Suprapubic skin (tissue), 4 donors: ENCODE measurements at regions not wholly inside any gene's neighbourhood (a gene's known extent, or its start where the extent isn't known, plus 50 kb on each side); places are given as distances from the start of the nearest gene placed in this dataset.

Source experiments
- DNase-seq, 2 donors: peaks; one replicate each; pipeline ENCODE4 v3.0.0-alpha.2; 2019; ENCODE audit warnings: low spot score in 2 of 2
- H3K27ac ChIP-seq: fragments of 200-600 bp; sonication (generic); one replicate; pipeline ENCODE4 v1.5.1; 2019
- H3K27me3 ChIP-seq: fragments of 200-600 bp; sonication (generic); one replicate; pipeline ENCODE4 v1.5.1; 2019
- H3K36me3 ChIP-seq: fragments of 200-600 bp; sonication (generic); one replicate; pipeline ENCODE4 v1.5.1; 2019
- H3K4me1 ChIP-seq: fragments of 200-600 bp; sonication (generic); one replicate; pipeline ENCODE4 v1.5.1; 2019
- H3K4me3 ChIP-seq: fragments of 200-600 bp; sonication (generic); one replicate; pipeline ENCODE4 v1.5.1; 2019; ENCODE audit warnings: mild to moderate bottlenecking
- H3K9me3 ChIP-seq: fragments of 200-600 bp; sonication (generic); one replicate; pipeline ENCODE4 v1.5.1; 2019
- EP300 ChIP-seq: sonication (generic); formaldehyde crosslinking; IDR thresholded peaks from one replicate; pipeline ENCODE4 v1.6.1; 2017; ENCODE audit warnings: antibody characterized with exemption
- POLR2A ChIP-seq, 2 donors: fragments of 450-650 bp; IDR thresholded peaks; one replicate each; pipeline ENCODE4 v1.6.1; 2017; ENCODE audit warnings: antibody characterized with exemption in 2 of 2, mild to moderate bottlenecking in 2 of 2, moderate library complexity in 2 of 2
- POLR2AphosphoS5 ChIP-seq, 3 donors: sonication (generic); formaldehyde crosslinking; IDR thresholded peaks; one replicate each; pipeline ENCODE4 v1.6.1; 2017; ENCODE audit warnings: antibody characterized with exemption in 3 of 3
- WGBS: methylation state at CpG from one replicate; pipeline ENCODE4 v1.1.5; 2018; 5-methylcytosine and 5-hydroxymethylcytosine counted together
- TF ChIP-seq, protein P1 (sequence below), 2 donors: fragments of 200-600 bp in 1 of 2; fragments of 450-650 bp in 1 of 2; sonication (generic) in 1 of 2; IDR thresholded peaks; one replicate each; pipeline ENCODE4 v1.5.1; 2016 to 2019; ENCODE audit warnings: antibody characterized with exemption in 2 of 2, mild to moderate bottlenecking in 1 of 2, moderate library complexity in 1 of 2

DNA sequence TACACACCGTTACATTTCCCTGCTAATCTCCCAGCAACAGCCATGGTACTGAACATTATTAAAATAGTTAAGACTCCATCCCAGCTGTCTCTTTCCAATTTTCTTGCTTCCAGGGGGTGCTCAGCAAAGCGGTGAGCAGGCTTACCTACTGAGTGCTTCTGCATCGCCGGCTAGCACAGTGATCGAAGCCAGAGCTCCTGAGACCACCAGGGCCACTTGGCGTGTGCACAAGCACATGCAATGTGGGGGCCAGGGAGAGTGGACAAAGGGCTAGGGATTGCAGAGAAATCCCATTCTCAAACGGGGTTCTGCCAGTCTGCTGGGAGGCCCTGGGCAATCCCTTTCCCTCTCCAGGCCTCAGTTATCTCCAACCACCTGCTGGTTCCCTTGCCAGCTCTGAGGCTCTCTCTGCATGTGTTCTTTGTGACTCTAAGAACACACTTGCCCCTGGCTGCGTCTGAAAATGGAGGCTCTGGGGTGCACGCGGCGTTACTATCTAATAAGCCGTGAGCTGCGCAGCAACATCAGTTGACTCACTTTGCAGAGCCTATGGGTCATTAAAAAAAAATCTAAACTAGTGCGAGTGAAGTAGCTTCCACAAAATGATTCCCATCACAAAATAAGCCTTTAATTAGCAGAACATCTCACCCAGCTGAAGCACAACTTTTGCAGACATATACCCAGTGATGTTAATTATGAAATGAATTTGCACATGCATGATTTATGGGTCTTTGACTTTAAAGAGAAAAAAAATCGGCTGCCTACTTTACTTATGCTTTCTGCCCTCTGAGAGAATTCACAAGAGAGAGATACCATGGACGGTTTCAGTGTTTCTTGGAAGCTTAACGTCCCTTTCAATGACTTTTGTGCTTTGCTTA lies 271.5 kb downstream of the TLE3 start:
- DNase-seq: no peak
- H3K27ac ChIP-seq: no peak overlapping the region
- no peak for TF ChIP-seq POLR2A (IDR thresholded peaks at IDR 0.05)
- no peak for TF ChIP-seq EP300
- TF ChIP-seq, protein P1, sequence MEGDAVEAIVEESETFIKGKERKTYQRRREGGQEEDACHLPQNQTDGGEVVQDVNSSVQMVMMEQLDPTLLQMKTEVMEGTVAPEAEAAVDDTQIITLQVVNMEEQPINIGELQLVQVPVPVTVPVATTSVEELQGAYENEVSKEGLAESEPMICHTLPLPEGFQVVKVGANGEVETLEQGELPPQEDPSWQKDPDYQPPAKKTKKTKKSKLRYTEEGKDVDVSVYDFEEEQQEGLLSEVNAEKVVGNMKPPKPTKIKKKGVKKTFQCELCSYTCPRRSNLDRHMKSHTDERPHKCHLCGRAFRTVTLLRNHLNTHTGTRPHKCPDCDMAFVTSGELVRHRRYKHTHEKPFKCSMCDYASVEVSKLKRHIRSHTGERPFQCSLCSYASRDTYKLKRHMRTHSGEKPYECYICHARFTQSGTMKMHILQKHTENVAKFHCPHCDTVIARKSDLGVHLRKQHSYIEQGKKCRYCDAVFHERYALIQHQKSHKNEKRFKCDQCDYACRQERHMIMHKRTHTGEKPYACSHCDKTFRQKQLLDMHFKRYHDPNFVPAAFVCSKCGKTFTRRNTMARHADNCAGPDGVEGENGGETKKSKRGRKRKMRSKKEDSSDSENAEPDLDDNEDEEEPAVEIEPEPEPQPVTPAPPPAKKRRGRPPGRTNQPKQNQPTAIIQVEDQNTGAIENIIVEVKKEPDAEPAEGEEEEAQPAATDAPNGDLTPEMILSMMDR (IDR thresholded peaks at IDR 0.05): no peak
- TF ChIP-seq POLR2AphosphoS5 (IDR thresholded peaks at IDR 0.05): no peak
- 78% methylated on average over 17 of the region's 17 CpGs for WGBS
- H3K36me3 ChIP-seq: no peaks in the 10 kb centered on the region
- H3K4me1 ChIP-seq: no peaks in the 10 kb centered on the region
- no peaks in the 10 kb centered on the region for H3K27me3 ChIP-seq
- H3K4me3 ChIP-seq: no peak overlapping the region
- no peaks in the 10 kb centered on the region for H3K9me3 ChIP-seq

DNA sequence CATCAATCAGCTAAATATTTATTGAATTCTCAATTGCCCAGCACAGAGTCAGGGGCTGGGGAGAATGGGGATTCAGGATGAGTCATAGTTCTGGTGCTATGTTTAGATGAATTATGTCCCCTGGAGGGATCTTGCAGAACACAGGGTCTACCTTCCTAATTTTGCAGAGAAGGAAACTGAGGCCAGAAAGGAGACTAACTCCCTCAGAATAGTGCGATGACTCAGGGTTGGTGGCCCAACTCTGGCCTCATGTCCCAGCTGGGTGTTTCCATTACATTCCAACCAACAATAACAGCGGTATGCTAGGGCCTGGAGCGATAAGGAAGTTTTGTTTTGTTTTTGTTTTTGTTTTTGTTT lies 270.9 kb downstream of the TLE3 start:
- 78% methylated on average over 3 of the region's 3 CpGs for WGBS
- TF ChIP-seq POLR2AphosphoS5 (IDR thresholded peaks at IDR 0.05) (no peak), POLR2A (IDR thresholded peaks at IDR 0.05) (no peak), EP300 (no peak)
- TF ChIP-seq, protein P1 (IDR thresholded peaks at IDR 0.05): no peak
- no peak overlapping the region for H3K4me3 ChIP-seq
- H3K36me3 ChIP-seq: no peaks in the 10 kb centered on the region
- H3K27ac ChIP-seq: no peak overlapping the region
- no peaks in the 10 kb centered on the region for H3K9me3 ChIP-seq
- H3K27me3 ChIP-seq: no peaks in the 10 kb centered on the region
- DNase-seq: no peak
- no peaks in the 10 kb centered on the region for H3K4me1 ChIP-seq

DNA sequence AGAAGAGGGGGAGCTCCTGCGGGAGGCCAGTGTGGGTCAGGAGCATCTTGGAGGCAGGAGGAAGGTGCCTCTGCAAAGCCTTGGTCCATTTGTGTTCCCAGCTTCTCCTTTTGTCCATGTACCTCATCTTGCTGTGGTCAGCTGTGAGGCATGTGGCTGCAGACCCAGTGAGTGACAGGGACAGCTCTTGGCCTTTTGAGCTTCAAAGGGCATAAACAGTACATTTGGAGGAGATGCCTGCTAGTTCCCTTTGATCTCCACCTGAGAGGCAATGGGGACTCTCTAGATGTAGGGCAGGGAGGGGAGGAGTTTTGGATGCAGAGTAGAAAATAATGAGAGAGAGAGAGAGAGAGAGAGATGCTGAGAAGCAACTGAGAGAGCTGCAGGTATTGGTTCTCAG lies 270.0 kb downstream of the TLE3 start:
- H3K27me3 ChIP-seq: no peaks in the 10 kb centered on the region
- H3K36me3 ChIP-seq: no peaks in the 10 kb centered on the region
- TF ChIP-seq, protein P1 (IDR thresholded peaks at IDR 0.05): no peak
- no peak for TF ChIP-seq POLR2AphosphoS5 (IDR thresholded peaks at IDR 0.05)
- TF ChIP-seq EP300: no peak
- TF ChIP-seq POLR2A (IDR thresholded peaks at IDR 0.05): no peak
- H3K9me3 ChIP-seq: no peaks in the 10 kb centered on the region
- H3K27ac ChIP-seq: no peak overlapping the region
- no peak for DNase-seq
- 90% methylated on average over 1 of the region's 1 CpG for WGBS
- no peak overlapping the region for H3K4me3 ChIP-seq
- no peaks in the 10 kb centered on the region for H3K4me1 ChIP-seq

DNA sequence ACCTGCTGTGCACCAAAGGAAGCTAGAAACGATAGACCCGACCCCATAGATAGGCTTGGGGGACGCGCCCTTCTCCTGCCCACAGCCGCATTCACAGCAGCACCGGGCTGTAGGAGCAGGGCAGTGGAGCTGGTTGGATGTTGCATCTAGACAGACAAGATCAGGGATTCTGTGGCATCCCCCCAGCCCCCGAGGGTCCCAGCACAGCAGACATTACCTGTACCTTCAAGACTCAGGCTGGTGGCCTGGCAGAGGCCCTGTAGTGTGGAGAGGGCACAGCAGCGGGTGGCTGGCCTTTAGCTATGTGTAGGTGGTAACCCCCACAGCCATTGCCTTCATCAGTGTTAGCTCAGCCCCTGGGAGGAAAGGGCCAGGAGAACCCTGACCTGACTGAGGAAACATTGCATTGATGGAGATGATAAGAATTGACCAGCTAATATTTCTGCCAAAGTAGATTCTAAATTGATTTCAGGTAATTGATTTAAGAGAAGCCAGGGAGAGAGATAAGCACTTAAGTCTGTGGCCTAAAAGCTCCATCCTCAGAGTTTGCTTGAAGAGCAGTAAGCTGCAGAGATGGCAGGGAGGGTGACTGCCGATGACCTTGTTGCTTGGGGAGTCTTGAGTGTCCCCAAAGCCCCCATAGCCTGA lies 269.4 kb downstream of the TLE3 start:
- Histone ChIP-seq H3K4me3 (no peak overlapping the region), H3K27ac (no peak overlapping the region), H3K27me3 (no peaks in the 10 kb centered on the region), H3K4me1 (no peaks in the 10 kb centered on the region), H3K9me3 (no peaks in the 10 kb centered on the region), H3K36me3 (no peaks in the 10 kb centered on the region)
- no peak for DNase-seq
- WGBS: 84% methylated on average over 9 of the region's 9 CpGs
- TF ChIP-seq POLR2A (IDR thresholded peaks at IDR 0.05) (no peak), POLR2AphosphoS5 (IDR thresholded peaks at IDR 0.05) (no peak), EP300 (no peak)
- TF ChIP-seq, protein P1 (IDR thresholded peaks at IDR 0.05): no peak

DNA sequence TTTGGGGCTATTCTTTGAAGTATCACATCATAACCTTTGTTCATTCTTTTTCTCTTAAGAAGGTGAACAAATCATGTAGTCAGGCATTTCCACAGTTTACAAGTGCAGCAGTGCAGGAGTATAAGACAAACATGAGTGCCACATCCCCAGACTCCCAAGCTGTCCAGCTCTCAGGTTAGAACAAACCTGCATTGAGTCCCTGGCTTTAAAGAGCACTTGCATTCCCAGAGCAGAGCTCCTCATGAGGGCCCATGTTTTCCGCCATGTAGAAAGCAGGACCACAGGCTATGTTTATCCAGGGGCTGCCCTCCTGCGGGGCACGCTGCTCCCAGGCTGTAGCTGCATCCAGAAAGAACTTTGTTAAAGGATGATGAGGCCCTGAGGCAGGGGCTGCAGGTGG lies 267.7 kb downstream of the TLE3 start:
- no peaks in the 10 kb centered on the region for H3K9me3 ChIP-seq
- no peaks in the 10 kb centered on the region for H3K4me1 ChIP-seq
- TF ChIP-seq EP300: no peak
- TF ChIP-seq POLR2AphosphoS5 (IDR thresholded peaks at IDR 0.05): no peak
- no peak for TF ChIP-seq POLR2A (IDR thresholded peaks at IDR 0.05)
- TF ChIP-seq, protein P1 (IDR thresholded peaks at IDR 0.05): no peak
- no peaks in the 10 kb centered on the region for H3K36me3 ChIP-seq
- 100% methylated on average over 3 of the region's 3 CpGs for WGBS
- H3K4me3 ChIP-seq: no peak overlapping the region
- H3K27ac ChIP-seq: no peak overlapping the region
- no peaks in the 10 kb centered on the region for H3K27me3 ChIP-seq
- DNase-seq: no peak
